Nucleus accumbens (tissue), 56 donors: ENCODE measurements at regions not wholly inside any gene's neighbourhood (a gene's known extent, or its start where the extent isn't known, plus 50 kb on each side); places are given as distances from the start of the nearest gene placed in this dataset.
"Not testable (repeated sequence)": the region's sequence is repeated elsewhere in the genome, so short reads cannot be mapped to it uniquely, and the experiment has no call there.

ENCODE experiments used
- DNase-seq, 56 donors: peaks; one replicate each; lab custom pipeline; 2025; lab: John Stamatoyannopoulos, UW

DNA sequence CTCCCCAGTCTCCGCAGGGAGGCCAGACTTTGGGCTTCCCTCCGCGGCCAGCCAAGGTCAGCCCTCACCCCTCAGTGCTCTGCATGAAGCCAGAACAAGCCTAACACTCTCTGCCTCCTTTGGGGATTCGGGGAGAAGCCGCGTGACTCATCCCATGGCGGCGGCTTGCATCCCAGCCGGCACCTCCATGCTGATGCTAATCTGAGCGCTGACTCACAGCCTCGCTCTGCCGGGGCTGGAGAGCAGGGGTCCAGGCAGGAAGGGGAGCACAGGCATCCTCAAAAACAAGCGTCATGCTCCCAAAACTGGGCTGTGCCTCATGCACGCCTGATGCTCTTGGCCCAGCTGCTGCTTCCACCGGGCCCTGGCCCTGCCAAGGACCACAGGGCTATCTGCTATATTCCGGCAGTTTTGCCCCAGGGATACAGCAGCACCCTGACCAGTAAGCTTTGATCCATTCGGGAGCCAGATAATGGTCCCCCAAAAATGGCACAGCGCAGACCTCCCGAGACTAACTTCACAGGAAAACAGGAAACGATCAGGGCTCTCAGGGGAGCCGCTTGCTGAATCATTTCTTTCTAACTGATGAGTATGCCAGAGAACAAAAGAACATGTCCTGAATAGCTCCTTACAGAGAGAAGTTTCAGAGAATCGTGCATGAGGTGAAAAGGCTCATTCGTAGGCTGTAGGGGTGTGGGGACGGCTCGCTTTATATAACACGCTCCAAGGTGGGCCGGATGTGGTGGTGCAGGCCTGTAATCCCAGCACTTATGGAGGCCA is 254.4 kb upstream of the USP9Y start:
- DNase-seq = peak in 5 of 56 donors; percentile 0 to 2 (median 0)

DNA sequence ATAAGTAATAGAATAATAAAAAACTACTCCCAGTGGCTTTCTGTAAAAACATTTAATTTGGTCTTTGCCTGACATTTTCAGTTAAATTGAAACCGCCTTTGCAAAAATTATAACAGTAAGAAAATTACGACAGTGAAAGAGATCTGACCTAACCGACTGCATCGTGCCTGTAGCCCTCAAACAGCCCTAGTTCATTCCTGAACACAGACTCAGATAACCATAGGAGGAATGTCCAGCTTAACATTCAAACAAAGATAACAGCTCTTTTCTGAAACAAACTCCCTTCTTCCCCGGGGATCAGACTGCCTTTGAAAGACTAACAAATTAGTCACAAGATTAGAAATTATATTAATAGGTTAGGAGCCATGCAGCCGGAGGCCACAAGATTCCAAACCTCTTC is 252.5 kb upstream of the USP9Y start:
- DNase-seq = not testable (repeated sequence)

DNA sequence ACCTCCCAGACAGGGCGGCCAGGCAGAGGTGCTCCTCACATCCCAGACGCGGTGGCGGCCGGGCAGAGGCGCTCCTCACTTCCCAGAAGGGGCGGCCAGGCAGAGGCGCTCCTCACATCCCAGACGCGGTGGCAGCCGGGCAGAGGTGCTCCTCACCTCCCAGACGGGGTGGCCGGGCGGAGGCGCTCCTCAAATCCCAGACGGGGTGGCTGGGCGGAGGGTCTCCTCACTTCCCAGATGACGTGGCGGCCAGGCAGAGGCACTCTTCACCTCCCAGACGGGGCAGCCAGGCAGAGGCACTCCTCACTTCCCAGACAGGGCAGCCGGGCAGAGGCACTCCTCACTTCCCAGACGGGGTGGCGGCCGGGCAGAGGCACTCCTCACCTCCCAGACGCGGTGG is 247.7 kb upstream of the USP9Y start:
- not testable (repeated sequence) for DNase-seq

DNA sequence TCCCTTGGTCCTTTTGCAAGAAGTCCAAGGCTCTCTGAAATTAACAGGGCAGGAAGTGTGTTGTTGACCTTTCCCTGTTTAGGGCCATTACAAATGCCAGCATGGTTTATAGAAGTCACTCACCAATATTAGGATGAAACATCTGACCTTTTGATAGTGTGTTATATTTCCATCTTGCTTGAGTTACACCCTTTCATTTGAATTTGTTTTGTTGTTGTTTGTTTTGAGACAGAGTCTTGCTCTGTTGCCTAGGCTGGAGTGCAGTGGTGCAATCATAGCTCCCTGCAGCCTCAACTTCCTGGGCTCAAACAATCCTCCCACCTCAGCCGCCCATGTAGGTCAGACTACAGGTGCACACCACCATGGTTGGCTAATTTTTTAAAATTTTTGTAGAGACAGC is 241.1 kb upstream of the USP9Y start:
- DNase-seq = no peak

DNA sequence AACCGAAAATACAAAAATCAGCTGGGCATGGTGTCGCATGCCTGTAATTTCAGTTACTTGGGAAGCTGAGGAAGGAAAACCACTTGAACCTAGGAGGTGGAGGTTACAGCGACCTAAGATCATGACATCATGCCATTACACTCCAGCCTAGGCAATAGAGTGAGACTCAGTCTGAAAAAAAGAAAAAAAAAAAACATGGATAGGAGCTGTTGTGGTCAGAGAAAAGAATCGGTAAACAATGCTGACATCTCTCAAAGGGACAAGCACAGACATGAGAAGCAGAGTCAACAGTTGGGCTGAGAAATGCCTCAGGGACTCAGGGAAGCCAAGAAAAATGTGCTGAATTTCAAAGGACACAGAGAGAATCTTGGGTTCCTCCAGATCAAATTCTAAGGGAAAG is 236.9 kb upstream of the USP9Y start:
- DNase-seq = no peak

DNA sequence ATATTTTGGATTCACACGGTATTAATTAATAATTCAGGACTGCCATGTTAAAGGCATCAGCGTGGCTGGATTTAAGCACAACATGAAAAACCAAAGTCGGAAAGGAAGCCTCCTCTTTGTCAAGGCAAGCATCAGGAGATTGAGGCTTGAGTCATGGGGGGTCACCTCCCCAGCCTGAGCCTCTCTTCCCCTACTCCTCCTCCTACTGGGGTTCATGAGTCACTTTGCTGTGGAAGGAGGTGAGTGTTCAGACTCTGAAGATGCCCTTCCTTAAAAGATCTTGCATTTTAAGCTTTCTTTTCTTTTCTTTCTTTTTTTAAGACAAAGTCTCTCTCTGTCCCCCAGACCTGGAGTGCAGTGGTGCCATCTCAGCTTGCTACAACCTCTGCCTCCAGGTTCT is 235.3 kb upstream of the USP9Y start:
- DNase-seq = no peak

DNA sequence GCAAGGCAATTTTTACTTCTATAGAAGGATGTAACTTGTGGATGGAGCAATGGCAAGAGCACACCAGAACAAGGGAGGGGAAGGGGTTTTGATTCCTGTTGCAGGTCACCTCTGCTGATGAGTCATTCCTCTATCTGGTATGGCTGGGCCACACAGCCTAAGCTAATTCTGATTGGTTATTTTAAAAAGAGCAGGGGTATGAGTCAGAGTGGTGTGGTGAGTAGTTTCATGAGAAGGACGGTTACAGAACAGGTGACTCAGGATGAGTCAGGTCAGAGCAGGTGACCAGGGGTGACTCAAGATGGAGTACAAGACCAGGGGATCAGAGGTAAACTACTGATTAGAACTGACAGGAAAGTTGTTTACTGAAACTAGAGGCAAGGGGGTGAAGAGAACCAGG is 231.9 kb upstream of the USP9Y start:
- DNase-seq = no peak

DNA sequence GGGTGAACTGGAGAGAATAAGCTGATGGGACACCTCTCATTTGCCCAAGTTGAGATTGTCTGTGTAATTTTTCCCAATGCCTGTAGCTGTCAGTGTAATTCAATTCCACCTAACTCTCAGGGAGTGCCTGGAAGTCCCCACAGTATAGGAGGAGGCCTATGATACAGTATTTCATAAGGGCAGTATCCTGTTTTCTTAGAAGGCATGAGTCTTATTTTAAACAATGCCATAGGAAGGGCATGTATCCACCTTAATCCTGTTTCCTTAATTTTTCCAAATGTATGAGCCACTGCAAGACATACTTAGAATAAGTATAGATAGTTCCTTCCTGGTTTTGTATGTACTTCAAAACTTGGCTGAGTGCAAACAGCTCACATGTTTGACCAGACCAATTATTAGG is 226.6 kb upstream of the USP9Y start:
- no peak for DNase-seq

DNA sequence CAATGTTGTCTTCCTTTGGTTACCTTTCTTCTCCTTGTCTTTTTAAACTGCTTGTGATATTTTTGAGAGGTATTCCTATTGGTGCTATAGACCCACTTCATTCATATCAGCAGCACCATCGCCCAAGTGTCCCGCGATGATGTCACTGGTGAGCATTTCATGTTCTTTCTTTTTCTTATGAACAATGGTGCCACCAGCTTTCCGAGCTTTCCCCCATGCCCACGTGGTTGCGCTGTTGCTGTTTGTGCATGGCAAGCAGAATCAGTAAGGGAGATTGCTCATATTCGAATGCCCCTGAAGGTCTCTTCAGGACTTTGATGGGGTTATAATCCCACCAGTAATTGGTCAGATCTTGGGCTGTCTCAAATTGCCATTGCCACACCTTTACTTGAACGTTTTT is 221.6 kb upstream of the USP9Y start:
- DNase-seq = peak in 2 of 56 donors; percentile 0 to 16

DNA sequence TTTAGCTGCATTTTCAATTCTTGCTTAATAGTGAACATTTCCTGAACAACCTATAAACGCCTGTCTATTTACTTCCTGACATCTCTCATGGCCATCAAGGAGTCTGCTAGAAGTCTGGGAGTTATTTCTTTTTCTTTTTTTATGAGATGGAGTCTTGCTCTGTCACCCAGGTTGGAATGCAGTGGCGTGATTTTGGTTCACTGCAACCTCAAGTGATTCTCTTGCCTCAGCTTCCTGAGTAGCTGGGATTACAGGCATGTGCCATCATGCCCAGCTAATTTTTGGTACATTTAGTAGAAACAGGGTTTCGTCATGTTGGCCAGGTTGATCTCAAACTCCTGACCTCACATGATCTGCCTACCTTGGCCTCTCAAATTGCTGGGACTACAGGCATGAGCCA is 217.6 kb upstream of the USP9Y start:
- no peak for DNase-seq

DNA sequence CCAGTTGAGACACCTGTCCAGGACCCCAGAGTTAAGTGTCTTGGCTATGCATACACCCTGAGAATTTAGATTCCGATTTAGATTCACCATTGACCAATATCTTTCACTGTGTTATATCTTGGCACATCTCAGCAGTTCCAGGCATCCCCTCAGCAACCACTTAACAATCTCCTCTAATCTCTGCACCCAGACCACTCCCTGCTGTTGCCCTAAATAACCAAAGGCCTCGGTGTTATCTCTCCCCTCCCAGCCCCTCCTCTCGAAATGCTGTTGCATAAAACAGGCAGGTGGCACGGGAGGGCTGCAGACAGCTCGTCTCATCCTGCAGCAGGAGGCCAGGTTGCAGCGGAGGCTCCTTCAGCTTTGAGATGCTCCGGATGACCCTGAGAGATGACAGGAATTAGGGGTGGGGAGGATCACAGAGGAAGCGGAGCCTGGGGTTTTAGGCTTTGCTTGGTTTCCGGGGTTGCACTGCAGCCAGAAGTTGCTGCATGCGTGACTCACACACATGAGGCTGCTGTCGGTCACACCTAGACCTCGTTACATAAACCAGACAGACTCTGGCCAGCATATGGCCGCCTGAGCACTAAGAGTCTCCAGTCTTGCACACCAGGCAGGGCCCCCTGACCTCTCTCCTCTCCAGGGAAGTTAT is 210.3 kb upstream of the USP9Y start:
- DNase-seq = no peak

DNA sequence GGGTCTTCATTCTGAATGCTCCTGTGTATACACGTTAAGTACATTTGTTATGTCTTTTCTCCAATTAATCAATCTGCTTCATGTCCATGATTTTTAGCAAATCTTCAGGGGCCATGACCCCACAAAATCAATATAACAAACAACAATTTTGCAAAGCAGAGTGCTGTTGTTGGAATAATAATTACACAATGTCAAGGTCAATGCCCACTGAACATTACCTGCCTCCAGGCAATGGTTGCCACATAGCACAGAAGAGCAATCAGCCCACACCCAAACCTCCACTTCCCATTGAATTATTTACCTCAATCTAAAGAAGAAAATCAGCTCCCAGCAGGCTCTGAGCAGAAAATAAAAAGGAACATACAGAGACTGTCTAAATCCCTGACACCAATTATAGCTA is 208.8 kb upstream of the USP9Y start:
- no peak for DNase-seq

DNA sequence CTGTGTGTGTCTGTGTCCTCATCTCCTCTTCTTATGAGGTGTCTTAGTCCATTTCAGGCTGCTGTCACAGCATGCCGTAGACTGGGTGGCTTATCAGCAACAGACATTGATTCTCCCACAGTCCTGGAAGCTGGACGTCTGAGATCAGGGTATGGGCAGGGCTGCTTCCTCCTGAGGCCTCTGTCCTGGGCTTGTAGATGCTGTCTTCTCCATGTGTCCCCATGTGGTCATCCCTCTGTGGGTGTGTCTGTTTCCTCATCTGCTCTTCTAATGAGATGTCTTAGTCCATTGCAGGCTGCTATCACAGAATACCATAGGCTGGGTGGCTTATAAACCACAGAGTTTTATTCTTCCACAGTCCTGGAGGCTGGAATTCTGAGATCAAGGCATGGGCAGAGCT is 205.0 kb upstream of the USP9Y start:
- no peak for DNase-seq

DNA sequence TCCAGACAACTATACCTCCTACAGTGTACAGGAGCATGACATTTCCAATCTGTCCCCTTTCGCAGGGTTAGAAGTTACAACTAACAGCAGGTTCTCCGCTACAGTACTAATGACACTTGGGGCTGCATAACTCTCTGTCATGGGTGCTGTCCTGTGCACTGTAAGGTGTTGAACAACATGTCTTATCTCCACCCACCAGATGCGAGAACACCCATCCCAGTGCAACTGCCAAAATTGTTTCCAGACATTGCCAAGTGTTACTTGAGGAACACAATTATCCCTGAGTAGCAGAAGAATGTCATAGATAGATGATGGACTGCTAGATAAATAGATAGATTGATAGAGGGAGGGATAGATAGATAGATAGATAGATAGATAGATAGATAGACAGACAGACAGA is 200.9 kb upstream of the USP9Y start:
- no peak for DNase-seq

DNA sequence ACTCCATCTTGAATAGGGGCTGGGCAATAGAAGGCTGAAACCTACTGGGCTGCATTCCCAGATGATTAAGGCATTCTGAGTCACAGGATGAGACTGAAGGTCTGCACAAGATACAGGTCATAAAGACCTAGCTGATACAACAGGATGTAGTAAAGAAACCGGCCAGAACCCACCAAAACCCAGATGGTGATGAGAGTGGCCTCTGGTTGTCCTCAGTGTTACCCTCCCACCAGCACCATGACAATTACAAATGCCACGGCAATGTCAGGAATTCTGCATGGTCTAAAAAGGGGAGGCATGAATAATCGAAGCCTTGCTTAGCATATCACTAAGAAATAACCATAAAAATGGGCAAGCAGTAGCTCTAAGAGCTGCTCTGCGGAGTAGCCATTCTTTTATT is 197.0 kb upstream of the USP9Y start:
- not testable (repeated sequence) for DNase-seq

DNA sequence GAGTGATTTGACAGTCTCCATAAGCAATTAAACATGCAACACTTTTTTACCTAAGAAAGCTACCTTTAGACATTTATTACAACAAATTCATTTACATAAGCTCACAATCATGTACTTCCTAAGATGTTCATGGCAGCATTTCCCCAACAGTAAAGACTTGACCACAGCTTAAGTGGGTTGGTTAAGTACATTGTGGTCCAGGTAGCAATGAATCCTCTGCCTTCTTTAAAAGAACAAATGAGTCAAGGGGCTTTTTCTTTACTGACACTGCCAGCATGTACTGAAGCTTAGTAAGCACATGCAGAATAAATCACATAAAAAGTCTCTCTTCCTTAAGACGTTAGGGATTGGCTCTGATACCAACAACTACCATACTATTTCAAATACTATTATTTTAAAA is 183.7 kb upstream of the USP9Y start:
- no peak for DNase-seq

DNA sequence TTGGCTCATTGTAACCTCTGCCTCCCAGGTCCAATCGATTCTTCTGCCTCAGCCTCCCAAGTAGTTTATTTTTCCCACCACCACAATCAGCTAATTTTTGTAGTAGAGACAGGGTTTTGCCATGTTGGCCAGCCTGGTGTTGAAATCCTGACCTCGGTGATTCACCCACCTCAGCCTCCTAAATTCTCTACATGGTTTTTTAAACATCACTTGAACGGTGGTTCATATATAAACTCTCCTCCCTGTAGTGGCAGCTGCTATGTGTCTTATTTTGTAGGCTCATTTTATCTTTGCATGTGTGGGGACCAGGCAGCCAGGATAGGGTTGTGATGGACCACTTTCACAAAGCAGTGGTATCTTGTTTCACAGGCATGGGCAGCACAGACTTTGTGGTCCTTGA is 175.8 kb upstream of the USP9Y start:
- DNase-seq = no peak

DNA sequence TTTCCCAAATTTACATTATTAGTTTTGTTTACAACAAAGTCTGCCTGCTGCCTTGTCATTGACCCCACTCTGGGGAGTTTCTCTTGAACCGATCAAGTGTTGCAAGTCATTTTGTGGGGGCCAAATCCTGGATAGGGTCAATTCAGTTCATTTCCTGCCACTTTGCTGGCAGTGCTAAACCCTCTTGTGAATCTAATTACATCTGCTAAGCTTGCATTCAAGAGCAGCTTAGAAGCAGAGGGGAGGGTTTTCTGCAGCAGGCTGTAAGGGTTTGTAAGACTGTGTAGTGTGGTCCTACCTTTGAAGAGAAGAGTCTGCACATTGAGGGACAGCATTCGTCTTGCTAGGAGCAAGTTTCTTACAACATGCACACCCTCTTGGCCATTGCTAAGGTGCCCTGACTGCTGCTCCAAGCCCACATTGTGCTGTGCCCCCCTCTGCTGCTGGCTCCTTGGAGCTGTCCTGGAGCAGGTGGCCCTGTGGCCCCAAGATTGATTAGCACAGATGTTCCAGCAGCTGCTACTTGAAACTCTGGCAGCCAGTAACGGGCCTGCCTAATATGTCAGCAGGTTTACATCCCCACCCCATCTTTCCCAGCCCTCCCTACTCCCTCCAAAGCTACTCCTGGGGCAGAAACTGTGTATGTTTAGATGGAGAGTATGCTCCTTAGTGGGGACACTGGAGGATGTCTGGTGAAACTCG is 174.5 kb upstream of the USP9Y start:
- DNase-seq = no peak

DNA sequence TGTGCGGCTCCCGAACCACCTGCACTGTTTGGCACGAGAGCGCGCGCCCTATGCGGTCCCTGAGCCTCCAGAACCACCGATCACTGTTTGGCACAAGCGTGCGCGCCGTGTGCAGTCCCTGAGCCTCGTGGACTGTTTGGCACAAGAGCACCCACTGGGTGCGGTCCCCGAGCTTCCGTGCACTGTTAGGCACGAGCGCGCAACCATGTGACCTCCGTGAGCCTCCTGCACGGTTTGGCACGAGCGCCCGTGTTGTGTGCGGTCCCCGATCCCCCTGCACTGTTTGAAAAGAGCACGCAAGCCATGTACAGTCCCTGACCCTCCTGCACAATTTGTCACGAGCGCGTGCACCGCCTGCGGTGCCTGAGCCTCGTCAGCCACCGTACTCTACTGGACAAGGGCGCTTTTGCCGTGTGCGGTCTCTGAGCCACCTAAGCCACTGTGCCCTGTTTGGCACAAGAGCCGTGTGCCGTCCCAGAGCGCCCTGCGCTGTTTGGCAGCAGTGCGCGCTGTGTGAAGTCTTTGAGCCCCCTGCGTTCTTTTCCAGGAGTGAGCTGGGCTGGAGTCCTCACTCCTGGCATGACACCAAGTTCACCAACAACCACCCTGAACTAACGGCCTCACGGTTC is 163.7 kb upstream of the USP9Y start:
- peak in 2 of 56 donors; percentile 0 to 1 for DNase-seq

DNA sequence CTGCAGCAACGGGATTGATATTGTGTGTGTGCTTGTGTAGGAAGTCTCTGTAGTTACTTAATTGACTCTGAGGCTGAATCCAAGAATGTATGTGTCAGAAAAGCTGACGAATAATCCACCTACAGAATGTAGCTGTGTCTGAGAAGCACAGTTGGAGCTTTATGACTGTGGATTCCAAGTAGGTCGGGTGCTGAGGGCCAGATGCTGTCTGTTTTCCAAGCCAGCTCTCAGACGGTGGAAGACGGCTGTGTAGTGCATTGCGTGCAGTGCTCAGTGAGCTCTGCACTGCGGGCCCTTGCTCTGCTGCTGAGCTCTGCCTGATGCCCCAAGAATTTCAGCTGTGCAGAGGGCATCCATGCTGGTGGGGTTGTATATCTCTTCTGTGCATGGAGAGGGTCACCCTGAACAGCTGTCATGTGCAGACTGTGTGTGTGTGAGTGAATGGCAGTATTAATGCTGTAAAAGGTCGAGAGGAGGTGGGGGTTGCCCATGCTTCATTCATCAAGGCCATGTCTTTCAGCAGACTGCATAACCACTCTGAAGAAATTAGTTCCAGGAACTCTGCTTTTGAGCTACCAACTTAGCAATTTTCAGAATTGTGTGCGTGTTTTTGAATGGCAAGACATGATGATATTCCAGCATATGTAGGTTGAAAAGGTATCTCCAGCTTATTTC is 154.1 kb upstream of the USP9Y start:
- DNase-seq = peak in 10 of 56 donors; percentile 0 to 10 (median 2)
